HS-5 (cell line): ENCODE measurements at regions not wholly inside any gene's neighbourhood (a gene's known extent, or its start where the extent isn't known, plus 50 kb on each side); places are given as distances from the start of the nearest gene placed in this dataset.

Experiments used
- DNase-seq: peaks from one replicate; pipeline ENCODE4 v3.0.0-alpha.2; 2012; ENCODE audit warnings: low read depth

DNA sequence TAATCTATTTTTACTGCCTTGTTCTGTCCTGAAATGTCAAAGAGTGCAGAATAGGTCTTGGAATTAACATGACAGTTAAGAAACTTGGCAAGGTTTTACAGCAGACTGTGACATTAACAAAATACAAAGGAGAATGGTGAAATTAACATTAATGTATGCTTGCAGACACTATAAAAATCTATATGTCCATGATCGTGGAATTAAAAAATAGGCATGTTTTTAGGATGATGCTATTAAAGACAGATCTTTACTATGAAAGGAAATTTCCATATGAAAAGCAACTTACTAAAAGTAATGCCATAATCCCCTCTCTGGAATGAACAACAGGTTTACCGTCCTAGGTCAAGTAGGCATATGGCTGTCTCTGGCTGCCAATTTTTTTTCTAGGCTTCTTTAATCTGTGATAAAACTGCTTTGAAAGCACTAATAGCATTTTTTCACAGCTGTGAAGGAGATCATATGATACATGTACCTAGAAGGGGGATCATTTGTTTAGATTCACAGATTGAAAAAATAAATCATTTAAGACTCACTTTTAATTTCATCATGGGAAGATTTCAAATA is 291.5 kb downstream of the ZNF536 start:
- no peak for DNase-seq

DNA sequence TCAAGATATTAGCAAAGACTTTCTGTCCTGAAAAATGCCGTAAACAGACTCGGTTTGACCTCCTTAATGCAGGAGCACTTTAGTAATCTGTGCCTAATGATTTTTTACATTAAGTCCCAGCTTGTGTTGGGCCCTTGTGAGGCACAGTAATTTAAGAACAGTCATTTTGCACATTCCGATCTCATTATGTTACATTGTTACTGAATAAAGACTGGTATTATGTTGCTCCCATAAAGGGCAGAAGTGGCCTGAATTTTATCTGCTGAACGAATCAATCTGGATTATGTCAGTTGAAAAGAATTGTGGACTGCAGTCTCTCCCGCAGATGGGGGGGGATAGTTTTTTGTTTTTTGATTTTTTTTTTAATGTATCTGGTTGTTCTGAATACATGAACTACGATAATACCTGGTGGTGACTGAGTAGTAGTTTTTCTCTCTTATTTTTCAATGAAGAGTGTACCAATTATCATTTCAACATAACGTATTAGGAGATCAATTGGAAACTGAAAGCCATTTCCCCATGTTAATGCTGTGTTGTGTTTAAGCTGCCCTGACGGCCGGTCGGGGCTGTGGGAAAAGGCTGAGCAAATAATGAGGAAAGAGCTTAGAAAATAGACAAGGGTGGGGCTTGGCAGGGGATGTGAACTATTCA is 290.2 kb downstream of the ZNF536 start:
- DNase-seq = no peak

DNA sequence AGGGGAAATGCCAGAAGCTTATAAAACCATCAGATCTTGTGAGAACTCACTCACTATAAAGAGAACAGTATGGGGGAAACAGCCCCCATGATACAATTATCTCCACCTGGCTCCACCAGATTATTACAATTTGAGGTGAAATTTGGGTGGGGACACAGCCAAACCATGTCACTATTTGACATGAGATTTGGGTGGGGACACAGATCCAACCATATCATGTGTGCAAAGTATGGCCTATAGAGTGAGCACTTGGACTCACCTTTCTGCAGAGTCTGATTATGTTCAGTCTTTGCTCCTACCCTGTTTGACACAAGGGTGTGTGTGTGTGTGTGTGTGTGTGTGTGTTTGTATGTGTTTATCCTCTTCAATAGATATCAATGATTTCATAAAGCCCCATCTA is 287.5 kb downstream of the ZNF536 start:
- no peak for DNase-seq

DNA sequence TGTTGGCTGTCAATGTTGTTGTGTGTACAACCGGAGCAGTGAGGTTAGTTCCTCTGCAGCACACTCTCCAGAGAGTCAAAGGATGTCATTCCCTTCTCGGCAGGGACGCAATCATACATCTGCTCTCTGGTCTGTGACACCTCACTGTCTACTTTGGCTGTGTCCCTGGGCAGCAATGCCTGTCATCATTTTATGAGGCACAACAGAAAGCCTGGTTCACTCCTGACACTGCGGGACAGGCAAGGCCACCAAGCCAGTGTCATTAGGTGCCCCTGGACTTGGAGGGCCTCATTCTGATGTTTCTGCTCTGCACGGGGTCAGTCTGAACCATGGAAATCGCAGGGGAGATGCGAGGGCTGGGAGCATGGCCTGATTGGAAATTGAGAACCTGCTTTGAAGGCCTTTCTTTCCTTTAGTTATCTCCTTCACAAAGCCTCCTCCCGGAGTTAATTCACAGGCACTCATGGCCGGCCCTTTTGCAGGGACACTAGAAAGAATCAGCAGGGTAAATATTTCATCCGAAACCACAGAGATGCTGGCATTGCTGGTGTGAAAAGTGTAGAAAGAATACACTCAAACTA is 284.4 kb downstream of the ZNF536 start:
- no peak for DNase-seq

DNA sequence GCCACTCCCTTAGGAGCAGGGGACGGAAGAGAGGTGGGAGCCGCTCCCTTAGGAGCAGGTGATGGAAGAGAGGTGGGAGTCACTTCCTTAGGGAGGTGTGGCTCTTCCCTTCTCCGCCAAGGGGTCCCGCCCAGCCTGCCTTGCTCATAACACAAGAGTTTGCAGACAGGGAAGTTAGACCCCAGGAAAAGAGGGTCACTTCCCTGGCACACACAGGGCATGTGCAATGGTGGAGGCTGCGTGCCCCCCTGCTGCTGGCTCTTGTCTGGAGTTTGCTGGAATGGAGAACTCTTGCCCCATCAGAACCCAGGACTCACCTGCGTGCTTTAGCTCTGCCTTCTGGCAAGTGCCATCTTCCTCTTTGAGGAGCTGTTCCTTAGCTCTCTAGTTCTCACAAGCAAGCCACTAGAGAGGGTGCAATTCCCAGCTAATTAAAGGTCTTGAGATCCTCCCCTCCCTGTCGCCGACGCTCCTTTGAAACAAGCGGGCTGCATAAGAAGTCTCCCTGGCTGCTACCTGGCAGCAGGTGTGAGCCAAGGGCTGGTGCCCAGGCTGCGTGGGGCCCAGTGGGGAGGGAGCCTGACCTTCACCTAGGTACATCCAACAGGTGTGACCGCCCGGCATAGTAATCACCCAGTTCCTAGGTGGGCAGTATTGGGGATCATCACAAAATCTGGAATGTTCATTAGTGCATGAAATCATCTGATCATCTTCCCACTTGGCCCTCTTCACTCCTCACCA is 281.6 kb downstream of the ZNF536 start:
- no peak for DNase-seq

DNA sequence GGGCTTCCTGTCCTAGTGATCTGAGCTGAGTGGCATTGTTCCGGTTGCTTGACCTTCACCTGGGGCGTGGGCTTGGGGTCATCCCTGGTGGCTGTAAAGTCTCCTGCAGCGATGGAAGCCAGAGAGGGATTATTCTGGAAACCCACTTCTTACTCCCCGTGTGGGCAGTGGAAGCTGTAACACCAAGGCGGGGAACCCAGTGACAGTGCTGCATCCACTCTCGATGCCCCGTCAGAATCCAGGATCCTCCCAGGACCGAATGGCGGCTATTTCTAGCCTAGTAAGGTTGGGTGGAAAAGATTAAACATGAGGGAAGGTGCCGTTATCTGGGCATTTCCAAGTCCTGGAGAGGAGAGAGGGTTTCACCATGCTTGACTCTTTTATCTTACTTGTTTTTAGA is 280.6 kb downstream of the ZNF536 start:
- DNase-seq = no peak

DNA sequence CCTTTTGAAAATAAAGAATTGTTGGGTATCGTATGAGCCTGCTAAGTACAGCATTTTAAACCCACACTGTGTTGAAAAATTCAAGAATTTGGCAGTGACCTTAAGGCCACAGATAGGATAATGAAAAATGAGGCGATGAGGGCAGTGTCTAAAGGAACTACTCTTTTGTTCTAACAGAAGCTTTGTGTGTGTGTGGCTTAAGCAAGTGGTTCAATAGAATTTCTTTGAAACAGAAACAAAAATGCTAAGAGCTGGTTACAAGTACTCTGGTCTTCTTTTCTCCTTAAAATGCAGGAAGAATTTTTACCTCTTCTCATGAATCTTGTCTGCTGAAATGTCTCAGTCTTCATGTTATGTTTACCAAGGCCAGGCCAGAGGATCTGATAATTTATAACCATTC is 279.5 kb downstream of the ZNF536 start:
- no peak for DNase-seq

DNA sequence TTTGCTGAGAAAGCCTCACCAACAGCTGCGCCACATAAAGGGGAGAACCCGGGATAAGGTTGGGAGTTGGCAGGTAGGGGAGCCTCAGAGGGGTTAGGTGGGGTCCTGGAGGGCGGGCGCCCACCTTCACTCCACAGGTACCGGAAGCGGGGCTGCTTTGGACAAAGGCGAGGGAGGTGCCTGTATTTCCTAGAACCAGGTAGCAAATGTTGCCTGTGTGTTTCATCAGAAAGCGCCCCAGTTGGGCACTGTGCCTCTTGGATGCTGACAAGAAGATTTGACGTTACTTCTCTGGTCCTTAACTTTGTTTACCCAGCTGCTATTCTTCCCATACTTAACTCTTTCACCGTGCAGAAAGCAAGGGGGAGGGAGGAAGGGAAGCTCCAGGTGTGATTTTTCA is 278.9 kb downstream of the ZNF536 start:
- DNase-seq = no peak

DNA sequence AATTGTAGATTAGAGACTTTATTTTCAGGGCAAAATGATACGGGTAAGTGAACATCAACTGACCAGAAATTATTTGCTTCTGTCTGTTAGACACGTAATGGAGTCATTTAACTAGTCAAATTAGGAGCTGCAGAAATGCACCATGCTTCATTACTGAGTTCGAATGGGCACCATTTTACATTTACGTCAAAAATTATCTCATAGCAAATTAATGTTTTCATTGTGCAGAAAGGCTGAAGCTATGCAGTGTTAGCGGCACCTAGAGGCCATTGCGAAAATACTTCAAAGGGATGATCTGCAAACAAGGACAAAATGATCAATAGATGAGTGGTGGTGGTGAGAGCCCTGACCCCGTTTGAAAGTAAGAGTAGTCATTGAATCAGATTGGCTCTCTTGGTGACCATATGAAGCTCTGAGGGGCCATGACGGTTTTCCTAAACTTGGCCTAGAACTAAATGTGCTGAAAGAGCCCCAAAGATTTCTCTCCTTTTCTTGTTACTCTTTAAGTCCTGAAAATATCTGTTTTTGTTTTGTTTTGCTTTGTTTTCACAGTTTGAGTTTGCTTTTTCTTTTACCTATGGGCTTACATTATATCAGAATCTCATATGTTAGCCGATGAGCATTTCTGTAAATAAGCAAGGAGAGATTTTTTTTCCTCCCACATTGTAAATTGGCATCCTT is 277.9 kb downstream of the ZNF536 start:
- peak; percentile 16 for DNase-seq

DNA sequence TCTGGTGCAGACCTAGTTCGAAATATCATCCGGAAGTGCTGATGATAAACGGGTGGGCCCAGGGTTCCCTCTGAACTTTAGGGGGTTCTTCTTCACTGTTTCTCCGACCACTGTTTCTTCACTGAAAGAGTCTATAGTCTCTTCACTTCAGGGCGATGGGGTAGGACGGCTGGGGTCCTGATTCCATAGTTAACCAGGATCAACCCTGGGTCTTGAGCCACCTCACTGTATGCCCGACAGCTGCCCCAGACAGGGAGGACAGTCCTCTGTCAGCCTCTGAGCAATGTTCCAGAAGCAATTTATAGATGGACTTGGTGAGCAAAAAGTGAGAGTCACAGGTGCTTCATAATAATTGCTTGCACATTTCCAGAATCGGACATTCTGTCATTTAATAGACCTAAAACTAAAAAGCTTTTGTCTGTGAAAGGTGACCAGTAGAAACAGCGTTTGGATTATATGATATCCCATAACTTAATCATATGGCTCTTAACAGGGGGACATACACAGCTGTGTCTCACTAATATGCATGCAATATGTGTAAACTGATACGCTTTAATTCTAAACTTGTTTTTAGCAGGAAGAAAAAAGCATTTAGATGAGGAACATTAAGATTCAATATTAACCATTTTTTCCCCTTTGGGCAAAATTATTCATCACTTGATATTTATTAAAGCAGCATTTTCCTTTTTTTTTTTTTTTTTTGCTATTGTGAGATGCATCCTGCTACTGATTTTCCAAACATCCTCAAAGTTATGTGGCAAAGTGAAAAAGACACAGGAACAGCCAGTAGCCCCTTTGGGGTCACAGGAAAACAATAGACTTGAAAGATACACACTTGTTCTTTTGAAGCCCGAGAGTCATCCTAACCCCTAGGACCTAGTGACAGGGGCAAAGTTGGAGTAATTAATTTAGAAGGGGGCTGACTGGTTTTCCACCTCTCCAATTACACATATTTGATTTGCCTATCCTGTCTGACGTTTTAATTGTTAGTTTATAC is 277.0 kb downstream of the ZNF536 start:
- DNase-seq = no peak

DNA sequence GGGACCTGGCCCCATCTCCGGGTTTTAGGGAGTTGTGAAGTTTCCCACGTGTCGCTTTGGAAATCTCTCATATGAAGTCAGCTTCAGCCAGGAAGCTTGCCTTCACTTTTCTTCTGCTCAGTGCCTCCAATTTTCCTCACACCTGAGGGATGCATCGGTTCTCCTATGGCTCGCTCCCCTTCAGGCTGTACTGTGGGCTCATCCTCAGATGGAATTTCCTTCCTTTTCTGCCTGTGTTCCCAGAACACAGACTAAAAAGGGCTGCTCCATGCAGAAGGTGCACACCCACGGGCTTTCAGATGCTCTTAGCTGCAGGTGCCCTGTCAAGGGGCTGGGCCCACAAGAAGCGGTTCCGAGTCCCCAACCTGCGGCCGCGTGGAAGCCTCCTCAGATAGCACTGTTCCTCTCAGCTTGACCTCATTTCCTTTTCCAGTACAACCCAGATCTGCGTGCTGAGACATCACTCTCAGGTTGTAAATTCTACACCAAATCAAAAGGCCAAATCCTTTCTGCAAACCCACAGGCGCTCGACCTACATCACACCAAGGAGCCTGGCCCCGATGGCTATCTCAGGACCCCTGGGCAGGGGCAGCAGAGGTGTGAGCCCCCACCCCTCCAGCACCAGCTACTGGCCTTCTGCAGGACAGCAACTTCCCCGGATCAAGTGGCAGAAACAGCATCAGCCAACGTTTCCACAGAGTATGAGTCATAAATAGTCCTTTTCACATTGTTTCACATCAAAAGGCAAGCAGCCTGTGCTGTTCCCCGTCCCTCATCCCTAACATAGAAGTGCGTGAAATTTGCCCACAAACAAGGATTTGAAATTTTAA is 275.9 kb downstream of the ZNF536 start:
- DNase-seq = no peak

DNA sequence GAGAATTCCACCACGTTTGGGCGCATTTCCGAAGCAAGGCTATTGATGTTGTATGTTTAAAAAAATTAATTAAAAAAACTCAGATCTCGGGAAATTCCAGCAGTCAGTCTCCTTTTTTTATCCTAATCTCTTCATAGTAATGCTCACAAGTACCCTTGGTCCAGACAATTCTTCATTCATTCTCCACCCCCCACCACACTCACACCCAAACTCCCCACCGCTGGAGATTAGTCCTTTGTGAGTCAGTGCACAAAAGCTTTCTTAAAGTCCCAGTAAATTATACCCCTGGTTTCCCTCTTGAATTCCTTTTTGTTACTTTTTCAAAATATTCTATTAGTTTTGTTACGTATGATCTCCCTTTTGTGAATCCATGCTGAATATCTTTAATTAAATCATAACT is 274.6 kb downstream of the ZNF536 start:
- no peak for DNase-seq

DNA sequence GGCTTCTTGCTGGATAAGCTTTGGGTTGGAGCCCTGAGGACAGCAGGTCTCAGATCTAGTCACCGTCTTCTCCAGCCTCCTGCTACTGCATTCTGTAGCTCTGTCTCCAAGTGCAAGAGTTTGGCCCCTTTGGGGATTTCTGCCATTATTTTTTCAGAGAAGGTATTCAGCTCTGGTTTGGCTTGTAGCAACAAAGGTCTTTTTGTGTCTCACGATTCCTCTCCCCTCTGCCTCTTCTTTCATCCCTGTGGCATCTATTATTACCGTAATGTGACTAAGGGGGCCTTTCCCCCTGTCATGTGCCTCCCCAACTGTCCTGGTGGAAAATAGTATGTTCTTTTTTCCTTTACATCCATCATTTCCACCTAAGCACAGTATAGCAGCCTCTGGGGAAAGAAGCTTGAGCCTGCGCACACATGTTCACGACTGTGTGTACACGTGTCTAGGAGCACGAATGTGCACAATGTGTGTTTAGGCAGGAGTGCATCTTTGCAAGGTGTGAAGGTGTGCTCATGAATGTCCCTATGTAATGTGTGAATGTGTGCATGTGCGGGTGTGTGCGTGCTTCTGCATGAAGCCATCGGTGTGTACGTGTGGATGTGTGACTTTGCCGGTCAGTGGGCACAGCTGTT is 273.9 kb downstream of the ZNF536 start:
- DNase-seq = no peak

DNA sequence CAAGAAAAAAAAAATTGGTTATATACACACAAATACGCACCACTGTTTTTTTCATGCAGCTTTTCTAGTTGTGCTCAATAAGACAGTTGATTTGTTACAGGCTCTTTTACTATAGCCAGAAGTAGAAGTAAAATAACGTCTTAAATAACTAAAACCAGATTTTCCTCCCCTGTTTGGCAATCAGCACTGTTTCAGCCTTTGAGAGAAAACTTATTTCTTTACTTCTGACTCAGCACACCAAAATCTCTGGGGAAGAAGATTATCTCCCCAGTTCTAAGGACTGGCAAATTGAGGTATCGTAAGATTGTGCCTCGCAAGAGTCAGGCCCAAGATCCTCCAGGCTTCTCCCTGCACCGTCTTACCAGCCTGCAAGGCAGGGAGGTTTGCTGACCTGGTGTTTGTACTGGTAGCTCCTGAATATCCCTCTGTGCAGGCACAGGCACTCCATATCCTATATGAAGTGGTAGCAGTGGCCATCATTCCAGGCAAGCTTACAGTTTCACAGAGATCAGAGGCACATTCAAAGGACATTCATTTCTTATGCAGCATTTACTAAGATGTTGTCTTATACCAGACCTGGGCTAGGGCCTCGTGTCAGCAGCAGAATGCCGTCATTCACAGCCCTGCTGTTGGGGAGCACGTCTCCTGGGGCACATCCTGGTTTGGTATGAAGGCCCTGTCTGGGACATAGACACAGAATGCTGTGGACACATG is 268.2 kb downstream of the ZNF536 start:
- no peak for DNase-seq

DNA sequence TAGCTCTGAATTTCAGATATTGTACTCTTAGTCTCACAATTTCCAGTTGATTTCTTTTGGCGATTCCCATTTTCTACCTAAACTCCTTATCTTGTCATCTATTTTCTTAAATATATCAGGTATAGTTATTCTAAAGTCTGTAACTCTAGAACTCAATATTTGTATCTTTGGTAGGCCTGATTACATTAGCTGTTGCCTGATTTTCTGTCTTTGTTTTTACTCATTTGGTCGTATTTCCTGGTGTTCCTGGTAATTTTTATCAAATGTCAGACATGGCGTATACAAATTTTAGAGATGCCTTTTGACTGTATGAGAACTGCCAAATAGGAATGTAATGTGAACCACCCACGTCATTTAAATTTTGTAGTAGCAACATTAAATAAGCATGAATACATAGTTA is 266.7 kb downstream of the ZNF536 start:
- DNase-seq = no peak

DNA sequence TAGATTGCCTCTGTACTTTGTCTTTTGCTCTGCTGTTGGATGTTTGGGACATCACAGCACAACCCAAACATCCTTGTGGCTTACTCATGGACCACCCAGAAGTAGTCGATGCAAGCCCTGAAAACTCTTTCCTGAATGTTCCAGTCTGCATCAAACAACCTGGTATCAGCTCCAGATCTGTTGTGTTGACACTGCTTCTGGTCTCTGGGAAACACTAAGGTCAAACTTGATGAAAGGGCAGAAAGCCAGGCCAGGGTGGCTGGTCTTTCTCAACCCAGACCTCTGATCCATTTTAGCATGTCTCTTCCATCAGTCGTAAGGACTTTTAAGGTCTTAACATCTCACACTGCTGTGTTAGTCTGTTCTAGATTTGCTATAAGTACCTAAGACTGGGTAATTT is 265.7 kb downstream of the ZNF536 start:
- DNase-seq = no peak

DNA sequence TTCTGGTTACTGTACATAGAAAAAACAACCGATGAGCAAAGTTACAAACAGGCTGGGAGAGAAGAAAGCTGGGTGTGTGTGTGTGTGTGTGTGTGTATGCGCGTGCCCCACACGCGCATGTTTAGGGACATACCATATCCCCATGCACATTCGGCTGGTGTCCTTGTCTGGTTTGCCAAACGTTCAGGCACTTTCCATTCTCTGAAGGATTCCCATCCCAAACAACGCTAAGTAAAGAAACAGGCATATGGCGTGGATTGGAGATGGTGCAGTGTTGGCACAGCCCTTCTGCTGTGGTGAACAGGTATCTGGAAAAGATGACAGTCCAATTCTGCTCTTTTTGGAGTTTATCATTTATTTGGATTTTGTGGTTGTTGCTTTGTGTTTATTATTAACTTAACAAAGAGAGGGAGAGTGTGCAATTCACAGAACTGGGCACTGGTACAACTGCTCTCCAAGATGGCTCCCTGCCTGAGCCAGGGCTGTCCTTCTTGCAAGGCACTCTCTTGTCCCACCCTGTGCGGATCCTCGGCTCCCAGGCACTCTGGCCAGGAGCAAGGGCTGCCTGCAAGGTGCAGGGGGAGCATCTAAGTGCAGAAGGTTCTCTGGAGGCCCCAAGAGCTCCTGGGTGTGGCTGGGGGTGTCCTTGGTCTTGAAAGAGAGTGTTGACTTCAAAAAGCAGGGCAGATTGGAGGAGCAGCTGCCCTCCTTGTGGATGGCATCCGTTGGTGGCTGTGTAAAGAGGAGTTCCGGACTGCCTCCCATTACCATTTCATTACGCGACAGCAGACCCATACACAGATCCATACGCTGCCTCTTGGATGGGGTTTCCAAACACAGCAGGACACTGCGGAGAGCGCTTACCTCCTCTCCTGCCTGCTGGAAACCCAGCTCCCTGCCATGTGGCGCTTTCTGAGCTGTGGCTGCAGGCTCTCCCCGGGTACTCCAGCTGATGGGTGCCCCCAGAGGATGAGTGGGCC is 263.1 kb downstream of the ZNF536 start:
- DNase-seq = no peak
